ENCODE measurements at regions not wholly inside any gene's neighbourhood (a gene's known extent, or its start where the extent isn't known, plus 50 kb on each side); places are given as distances from the start of the nearest gene placed in this dataset.

DNA sequence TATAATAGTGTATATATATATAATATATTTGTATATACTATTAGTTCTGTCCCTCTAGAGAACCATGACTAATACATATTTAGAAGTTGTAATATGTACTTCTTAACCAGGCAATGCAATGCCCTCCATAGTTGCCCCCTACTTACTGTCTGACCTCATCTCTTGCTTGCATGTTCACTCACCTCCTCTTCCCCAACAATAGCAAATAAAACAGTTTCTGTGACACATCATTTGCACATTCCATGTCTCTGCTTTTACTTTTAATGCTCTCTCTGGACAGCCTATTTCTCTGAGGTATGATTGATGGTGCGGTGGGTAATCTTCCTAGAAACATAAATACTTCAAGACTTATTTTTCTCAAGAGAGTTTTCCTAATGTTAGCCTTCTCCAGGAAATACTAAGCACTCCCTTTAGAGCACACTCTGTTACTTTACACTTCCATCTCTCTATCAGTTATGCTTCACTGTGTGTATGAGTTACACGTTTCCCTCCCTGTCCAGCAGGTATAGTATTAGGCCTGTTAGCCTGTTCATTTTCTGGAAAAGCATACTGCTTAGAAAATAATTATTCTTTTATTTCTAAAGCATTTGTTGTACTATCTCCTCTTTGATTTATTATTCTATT is 295.6 kb upstream of the LRATD1 start:
- FAIRE-seq, result no peak
- no peak for TF ChIP-seq CTCF (IDR thresholded peaks at IDR 0.05; ENCODE audit: insufficient read depth, missing control alignments)
- no peak for DNase-seq (ENCODE audit: insufficient read length, low spot score)

DNA sequence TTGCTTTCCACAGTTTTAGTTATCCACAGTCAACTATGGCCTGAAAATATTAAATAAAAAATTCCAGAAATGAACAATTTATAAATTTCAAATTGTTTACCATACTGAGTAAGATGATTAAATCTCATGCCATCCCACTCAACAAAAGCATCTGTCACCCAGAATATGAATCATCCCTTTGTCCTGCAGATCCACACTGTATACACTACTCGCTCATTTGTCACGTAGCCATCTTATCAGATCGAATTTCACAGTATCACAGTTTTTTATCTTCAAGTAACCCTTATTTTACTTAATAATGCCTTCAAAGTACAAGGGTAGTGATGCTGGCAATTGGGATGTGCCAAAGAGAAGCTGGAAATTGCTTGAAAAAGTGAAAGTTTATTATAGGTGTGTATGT is 291.8 kb upstream of the LRATD1 start:
- TF ChIP-seq CTCF (IDR thresholded peaks at IDR 0.05; ENCODE audit: insufficient read depth, missing control alignments), result no peak
- no peak for FAIRE-seq
- no peak for DNase-seq (ENCODE audit: insufficient read length, low spot score)

DNA sequence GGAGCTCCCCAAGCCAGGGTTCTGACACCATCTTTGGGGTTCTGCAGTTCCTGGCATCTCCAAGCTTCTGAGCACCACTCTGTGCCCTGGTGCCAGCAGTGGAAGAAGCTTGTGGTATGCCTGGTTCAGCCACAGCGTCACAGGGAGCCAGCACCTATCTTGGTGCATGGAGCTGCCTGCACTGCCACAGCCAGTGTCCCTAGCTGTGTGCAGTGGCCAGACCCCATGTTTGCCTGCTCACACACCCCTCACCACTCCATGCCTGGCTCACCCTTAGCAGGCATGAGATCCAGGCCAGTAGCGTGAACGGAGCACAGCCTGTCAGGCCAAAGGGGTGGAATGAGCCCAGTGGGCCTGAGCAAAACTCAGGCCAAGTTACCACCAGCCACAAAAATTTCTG is 290.2 kb upstream of the LRATD1 start:
- TF ChIP-seq CTCF (IDR thresholded peaks at IDR 0.05; ENCODE audit: insufficient read depth, missing control alignments), result no peak
- no peak for FAIRE-seq
- DNase-seq (ENCODE audit: insufficient read length, low spot score), result no peak

- DNase-seq (ENCODE audit: insufficient read length, low spot score) (no peak), FAIRE-seq (no peak)
- no peak for TF ChIP-seq CTCF (IDR thresholded peaks at IDR 0.05; ENCODE audit: insufficient read depth, missing control alignments)
These were observed 288.2 kb upstream of the LRATD1 start for GRCh38 chr2:14344355-14344754.

DNA sequence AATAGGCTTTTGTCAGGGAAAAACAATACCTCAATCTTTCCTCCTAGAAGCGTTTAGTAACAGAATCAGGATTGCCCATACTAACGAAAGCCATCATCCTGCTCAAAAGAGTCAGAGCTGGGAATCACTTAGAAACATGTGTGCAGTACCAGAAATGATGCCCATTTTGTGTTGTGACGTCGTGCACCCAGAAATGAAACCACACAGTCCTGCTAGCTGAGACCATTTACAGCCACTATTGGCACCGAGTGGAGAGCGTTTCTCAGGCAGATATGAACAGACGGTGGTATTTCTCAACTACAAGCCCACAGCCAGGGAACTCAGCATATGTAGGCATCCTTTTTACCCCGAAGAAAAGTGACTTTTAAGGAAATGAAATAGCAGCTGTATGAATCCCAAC is 284.3 kb upstream of the LRATD1 start:
- no peak for TF ChIP-seq CTCF (IDR thresholded peaks at IDR 0.05; ENCODE audit: insufficient read depth, missing control alignments)
- DNase-seq (ENCODE audit: insufficient read length, low spot score) (no peak), FAIRE-seq (no peak)

DNA sequence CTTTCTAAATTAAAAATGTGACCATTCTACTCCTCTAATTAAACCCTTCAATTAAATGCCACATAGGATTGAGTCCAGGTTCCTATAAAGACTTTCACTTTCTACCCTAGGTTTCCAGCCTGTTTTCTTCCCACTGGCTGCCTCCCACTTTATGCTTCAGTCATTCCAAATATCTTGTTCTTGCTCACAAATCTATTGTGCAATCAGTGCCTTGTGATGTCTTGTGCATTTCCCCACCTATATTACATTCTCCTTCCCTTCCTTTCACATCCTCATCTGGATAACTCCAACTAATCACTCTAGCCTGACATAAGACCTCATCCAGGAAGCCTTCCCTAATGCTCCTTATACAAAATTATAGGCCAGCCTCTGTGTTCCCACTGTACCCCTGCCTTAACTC is 281.7 kb upstream of the LRATD1 start:
- no peak for DNase-seq (ENCODE audit: insufficient read length, low spot score)
- TF ChIP-seq CTCF (IDR thresholded peaks at IDR 0.05; ENCODE audit: insufficient read depth, missing control alignments), result no peak
- no peak for FAIRE-seq

DNA sequence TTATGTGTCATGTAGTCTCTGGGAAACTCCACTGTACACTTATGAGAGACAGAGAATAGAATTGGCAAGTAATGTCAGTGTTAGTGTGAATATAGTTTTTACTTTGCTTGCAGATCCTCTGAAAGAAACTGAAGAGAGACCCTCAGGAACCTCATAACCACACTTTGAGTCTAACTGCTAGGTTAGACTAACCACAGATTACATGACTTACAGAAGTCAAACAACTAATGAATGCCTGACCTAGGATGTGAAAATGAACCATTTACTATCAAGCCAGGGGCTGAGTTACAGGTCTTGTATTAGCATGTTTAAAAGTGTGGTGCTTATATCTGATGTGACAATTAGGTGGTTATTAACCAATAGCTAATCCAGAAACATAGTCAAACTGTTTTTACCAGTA is 280.4 kb upstream of the LRATD1 start:
- DNase-seq (ENCODE audit: insufficient read length, low spot score) (no peak), FAIRE-seq (no peak)
- no peak for TF ChIP-seq CTCF (IDR thresholded peaks at IDR 0.05; ENCODE audit: insufficient read depth, missing control alignments)

All from D721Med (cell line).